ENCODE measurements at regions not wholly inside any gene's neighbourhood (a gene's known extent, or its start where the extent isn't known, plus 50 kb on each side); places are given as distances from the start of the nearest gene placed in this dataset.
"Not testable (repeated sequence)": the region's sequence is repeated elsewhere in the genome, so short reads cannot be mapped to it uniquely, and the experiment has no call there.

DNA sequence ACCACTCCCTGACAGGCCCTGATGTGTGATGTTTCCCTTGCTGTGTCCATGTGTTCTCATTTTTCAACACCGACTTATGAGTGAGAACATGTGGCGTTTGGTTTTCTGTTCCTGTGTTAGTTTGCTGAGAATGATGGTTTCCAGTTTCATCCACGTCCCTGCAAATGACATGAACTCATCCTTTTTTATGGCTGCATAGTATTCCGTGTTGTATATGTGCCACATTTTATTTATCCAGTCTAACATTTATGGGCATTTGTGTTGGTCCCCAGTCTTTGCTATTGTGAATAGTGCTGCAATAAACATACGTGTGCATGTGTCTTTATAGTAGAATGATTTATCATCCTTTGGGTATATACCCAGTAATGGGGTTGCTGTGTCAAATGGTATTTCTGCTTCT is 830.3 kb upstream of the ADGRB3 start:
- intact Hi-C loops (cut with micrococcal nuclease); H3K4me3 Mint-ChIP-seq; H3K27ac Mint-ChIP-seq; H3K36me3 Mint-ChIP-seq (ENCODE audit: low read depth); H3K4me1 Mint-ChIP-seq (ENCODE audit: low read depth); H3K27me3 Mint-ChIP-seq: not testable (repeated sequence)
- peaks cover 34% of the 10 kb centered on the region for H3K9me3 Mint-ChIP-seq

DNA sequence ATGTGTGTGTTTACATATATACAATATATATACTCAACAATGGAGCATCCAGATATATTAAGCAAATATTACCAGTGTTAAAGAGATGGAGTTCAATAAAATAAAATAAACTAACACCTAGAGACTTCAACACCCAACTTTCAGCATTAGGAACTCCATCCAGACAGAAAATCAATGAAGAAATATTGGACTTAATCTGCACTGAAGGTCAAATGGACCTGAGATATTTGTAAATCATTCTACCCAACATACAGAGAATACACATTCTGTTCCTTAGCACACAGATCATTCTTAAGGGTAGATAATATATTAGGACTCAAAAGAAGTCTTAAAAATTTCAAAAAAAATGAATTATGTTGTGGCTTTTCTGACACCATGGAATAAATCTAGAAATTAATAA is 832.3 kb upstream of the ADGRB3 start:
- intact Hi-C loops (cut with micrococcal nuclease): no loop called here
- Mint-ChIP-seq H3K27ac (no peak overlapping the region), H3K4me3 (no peak overlapping the region), H3K36me3 (ENCODE audit: low read depth) (no peaks in the 10 kb centered on the region), H3K9me3 (peaks cover 52% of the 10 kb centered on the region), H3K27me3 (no peaks in the 10 kb centered on the region), H3K4me1 (ENCODE audit: low read depth) (no peaks in the 10 kb centered on the region)

DNA sequence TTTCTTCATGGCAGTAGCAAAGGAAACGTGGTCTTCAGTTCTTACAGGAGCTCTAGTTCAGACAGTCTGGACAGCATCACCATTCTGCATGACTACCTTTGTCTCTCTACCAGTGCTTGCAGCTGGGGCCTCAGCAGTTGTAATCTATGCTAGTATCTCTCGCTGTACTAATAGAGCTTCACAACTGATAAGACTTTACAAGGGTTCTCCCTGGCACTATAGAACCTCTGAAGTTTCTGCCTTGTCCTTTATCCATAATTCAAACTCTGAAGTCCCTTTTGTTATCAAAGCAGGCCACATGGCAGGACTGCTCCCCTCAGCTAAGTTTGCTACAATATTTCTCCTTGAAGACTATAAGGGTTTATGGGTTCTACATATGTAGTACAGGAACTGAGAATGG is 842.1 kb upstream of the ADGRB3 start:
- Mint-ChIP-seq H3K4me1 (ENCODE audit: low read depth) (no peaks in the 10 kb centered on the region), H3K27me3 (no peaks in the 10 kb centered on the region), H3K9me3 (no peaks in the 10 kb centered on the region), H3K36me3 (ENCODE audit: low read depth) (no peaks in the 10 kb centered on the region), H3K27ac (no peak overlapping the region), H3K4me3 (no peak overlapping the region)
- intact Hi-C loops (cut with micrococcal nuclease): no loop called here

DNA sequence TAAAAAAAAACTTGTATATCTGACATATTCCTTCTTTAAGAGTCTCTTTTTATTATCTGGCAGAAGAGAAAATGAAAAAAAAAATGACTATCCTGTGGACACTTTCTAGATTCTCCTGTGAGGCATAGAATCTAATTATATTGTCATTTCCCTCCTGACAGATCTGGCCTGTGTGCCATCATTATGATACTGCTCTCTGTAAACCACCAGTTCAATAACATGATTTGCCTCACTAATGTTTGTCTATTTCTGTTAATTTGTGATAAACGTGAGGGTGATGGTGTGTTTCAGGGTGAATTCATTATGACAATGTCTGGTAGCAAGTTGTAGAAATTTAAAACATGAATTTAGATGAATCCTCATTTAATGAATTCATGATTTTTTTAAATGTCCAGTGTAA is 844.5 kb upstream of the ADGRB3 start:
- no peaks in the 10 kb centered on the region for H3K36me3 Mint-ChIP-seq (ENCODE audit: low read depth)
- H3K9me3 Mint-ChIP-seq: no peaks in the 10 kb centered on the region
- no peaks in the 10 kb centered on the region for H3K27me3 Mint-ChIP-seq
- no peak overlapping the region for H3K27ac Mint-ChIP-seq
- intact Hi-C loops (cut with micrococcal nuclease): no loop called here
- H3K4me1 Mint-ChIP-seq (ENCODE audit: low read depth): no peaks in the 10 kb centered on the region
- H3K4me3 Mint-ChIP-seq: no peak overlapping the region

DNA sequence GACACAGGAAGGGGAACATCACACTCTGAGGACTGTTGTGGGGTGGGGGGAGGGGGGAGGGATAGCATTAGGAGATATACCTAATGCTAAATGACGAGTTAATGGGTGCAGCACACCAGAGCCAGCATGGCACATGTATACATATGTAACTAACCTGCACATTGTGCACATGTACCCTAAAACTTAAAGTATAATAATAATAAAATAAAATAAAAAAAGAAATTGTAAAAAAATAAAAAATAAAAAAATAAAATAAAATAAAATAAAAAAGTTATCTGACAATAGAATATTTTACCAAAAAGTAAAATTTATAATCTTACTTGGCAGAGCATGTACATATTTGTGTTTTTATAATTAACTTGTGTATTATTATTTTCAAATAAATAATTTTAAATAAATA is 848.0 kb upstream of the ADGRB3 start:
- H3K27ac Mint-ChIP-seq; intact Hi-C loops (cut with micrococcal nuclease); H3K27me3 Mint-ChIP-seq; H3K9me3 Mint-ChIP-seq; H3K4me1 Mint-ChIP-seq (ENCODE audit: low read depth); H3K36me3 Mint-ChIP-seq (ENCODE audit: low read depth); H3K4me3 Mint-ChIP-seq: not testable (repeated sequence)

DNA sequence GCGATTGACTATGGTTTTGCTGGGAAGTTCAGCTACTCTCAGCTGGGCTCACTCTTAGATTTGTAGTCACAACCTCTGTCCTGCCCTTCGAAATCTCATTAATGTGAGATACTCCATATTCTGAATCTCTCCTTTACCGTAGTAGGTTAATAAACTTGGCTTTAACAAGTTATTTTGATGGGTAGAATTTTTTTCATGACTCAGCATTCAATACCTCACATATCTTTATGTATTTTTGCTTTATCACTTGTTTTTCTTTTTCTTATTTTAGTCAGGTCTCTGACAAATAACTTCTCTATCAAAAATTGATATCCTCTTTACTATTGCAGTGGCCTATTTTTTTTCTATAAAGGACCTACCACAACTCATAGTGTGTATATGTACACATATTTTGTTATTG is 855.2 kb upstream of the ADGRB3 start:
- H3K4me3 Mint-ChIP-seq: no peak overlapping the region
- H3K27me3 Mint-ChIP-seq: no peaks in the 10 kb centered on the region
- no peak overlapping the region for H3K27ac Mint-ChIP-seq
- H3K9me3 Mint-ChIP-seq: no peaks in the 10 kb centered on the region
- intact Hi-C loops (cut with micrococcal nuclease): no loop called here
- no peaks in the 10 kb centered on the region for H3K36me3 Mint-ChIP-seq (ENCODE audit: low read depth)
- no peaks in the 10 kb centered on the region for H3K4me1 Mint-ChIP-seq (ENCODE audit: low read depth)

DNA sequence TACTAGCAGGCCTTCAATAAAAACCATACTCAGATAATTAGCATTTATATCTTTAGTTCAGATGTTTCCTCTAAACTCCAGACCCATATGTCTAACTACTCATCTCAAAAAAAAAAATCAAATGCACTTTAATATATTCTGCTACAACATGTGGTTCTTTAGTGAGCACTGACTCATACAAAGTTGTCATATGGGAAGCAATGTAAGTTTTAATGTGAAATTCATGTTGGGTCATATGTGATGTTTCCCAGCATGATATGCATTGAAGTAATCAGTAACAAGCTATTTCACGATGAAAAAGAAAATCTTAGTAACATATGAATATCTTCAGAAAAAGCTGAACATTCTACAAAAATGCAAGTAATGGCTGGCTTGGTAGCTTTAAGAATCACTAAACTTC is 859.7 kb upstream of the ADGRB3 start:
- Mint-ChIP-seq H3K9me3 (no peaks in the 10 kb centered on the region), H3K27me3 (no peaks in the 10 kb centered on the region), H3K27ac (no peak overlapping the region), H3K4me3 (no peak overlapping the region), H3K4me1 (ENCODE audit: low read depth) (no peaks in the 10 kb centered on the region), H3K36me3 (ENCODE audit: low read depth) (no peaks in the 10 kb centered on the region)
- intact Hi-C loops (cut with micrococcal nuclease): no loop called here

DNA sequence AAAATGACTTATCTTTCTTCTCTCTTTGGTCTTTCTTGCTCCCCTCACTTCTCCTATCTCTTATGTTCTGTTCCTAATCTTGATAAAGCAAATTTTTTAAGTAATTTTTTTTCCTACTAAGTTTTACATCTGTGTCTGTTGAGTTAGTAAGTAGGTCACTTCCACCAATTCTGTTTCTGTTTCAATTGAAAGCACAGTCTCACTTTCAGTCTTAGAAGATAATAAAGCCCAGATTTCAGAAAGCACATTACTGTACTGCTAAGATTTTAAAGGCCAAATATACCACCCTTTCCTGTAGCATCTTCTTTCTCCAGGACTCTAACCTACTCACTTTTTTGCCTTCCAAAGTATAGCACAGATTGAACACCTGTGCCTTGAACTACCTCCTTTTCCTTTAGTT is 866.1 kb upstream of the ADGRB3 start:
- intact Hi-C loops (cut with micrococcal nuclease): no loop called here
- Mint-ChIP-seq H3K4me1 (ENCODE audit: low read depth) (no peaks in the 10 kb centered on the region), H3K36me3 (ENCODE audit: low read depth) (no peaks in the 10 kb centered on the region), H3K27me3 (no peaks in the 10 kb centered on the region), H3K4me3 (no peak overlapping the region), H3K27ac (no peak overlapping the region), H3K9me3 (no peaks in the 10 kb centered on the region)

DNA sequence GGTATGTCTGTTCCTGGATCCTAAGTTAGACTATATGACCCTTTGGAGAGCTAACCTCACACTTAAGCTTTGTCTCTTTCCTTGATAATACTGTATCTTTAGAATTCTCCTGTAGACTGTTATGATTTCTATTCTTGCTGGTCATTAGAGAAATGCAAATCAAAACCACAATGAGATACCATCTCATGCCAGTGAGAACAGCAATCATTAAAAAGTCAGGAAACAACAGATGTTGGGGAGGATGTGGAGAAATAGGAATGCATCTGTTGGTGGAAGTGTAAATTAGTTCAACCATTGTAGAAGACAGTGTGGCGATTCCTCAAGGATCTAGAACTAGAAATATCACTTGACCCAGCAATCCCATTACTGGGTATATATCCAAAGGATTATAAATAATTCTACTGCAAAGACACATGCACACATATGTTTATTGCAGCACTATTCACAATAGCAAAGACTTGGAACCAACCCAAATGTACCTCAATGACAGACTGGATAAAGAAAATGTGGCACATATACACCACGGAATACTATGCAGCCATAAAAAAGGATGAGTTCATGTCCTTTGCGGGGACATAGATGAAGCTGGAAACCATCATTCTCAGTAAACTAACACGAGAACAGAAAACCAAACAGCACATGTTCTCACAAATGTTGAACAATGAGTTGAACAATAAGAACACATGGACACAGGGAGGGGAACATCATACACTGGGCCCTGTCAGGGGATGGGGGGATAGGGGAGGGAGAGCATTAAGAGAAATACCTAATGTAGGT is 867.8 kb upstream of the ADGRB3 start:
- intact Hi-C loops (cut with micrococcal nuclease); H3K27me3 Mint-ChIP-seq; H3K4me3 Mint-ChIP-seq; H3K36me3 Mint-ChIP-seq (ENCODE audit: low read depth); H3K4me1 Mint-ChIP-seq (ENCODE audit: low read depth); H3K9me3 Mint-ChIP-seq; H3K27ac Mint-ChIP-seq: not testable (repeated sequence)

DNA sequence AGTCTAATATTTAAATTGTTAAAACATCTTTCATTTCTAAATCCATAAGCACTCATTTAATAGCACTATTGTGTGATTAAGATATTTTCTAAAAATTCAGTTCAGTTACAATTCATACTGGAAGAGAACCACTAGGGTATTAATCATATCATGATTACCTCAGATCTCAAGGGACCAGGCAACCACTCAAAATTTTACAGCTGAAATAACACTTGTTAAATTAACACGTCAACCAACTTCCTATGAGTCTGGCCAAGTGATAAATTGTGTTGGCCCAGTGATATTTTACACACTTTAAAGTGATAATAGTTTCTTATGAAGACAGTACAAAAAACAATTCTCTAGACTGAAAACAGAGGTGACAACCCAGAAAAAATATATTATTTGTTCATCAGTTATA is 869.0 kb upstream of the ADGRB3 start:
- H3K4me1 Mint-ChIP-seq (ENCODE audit: low read depth): no peaks in the 10 kb centered on the region
- H3K27me3 Mint-ChIP-seq: no peaks in the 10 kb centered on the region
- peaks cover 10% of the 10 kb centered on the region for H3K9me3 Mint-ChIP-seq
- no peaks in the 10 kb centered on the region for H3K36me3 Mint-ChIP-seq (ENCODE audit: low read depth)
- H3K27ac Mint-ChIP-seq: no peak overlapping the region
- intact Hi-C loops (cut with micrococcal nuclease): no loop called here
- H3K4me3 Mint-ChIP-seq: no peak overlapping the region

DNA sequence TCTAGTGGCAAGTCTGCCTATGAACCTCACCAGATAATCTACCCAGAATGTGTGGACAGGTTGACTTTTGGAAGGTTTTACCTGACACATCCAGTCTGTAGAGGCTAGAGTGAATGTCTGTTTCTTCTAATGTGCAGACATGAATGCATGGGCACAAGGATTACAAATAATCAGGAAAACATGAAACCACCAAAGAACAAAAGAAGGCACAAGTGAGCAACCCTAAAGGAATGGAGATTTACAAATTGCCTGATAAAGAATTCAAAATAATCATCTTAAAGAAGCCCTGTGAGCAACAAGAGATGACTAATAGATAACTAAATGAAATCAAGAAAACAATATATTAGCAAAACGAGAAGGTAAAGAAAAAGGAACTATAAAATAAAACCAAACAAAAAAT is 876.1 kb upstream of the ADGRB3 start:
- intact Hi-C loops (cut with micrococcal nuclease): no loop called here
- Mint-ChIP-seq H3K9me3 (peaks cover 36% of the 10 kb centered on the region), H3K4me1 (ENCODE audit: low read depth) (no peaks in the 10 kb centered on the region), H3K36me3 (ENCODE audit: low read depth) (no peaks in the 10 kb centered on the region), H3K27me3 (no peaks in the 10 kb centered on the region), H3K27ac (no peak overlapping the region), H3K4me3 (no peak overlapping the region)

DNA sequence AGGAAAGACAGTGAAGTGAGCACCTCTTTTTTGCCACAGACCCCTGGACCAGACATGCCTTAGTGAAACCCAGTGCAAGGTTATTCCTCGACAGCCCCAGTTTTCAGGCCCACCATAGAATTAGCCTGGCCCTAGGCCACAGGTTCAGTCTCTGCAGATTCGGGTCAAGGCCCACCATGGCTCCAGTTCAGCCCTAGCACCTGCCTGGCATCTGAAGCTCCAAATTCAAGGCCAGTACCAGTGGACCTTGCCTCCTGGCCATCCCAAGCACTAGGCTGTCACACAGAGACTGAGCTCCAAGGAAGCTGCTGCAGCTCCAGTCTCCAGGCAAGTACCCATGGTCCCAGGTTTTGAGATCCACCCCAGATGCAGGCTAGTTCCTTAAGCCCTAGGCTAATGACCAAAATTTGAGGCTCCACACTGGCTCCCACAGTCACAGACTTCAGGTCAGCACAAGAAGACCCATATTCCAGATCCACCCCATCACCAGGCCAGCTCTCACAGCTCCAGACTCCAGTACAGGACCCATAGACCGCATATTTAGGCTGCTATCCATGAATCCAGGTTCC is 877.5 kb upstream of the ADGRB3 start:
- intact Hi-C loops (cut with micrococcal nuclease): no loop called here
- Mint-ChIP-seq H3K36me3 (ENCODE audit: low read depth) (no peaks in the 10 kb centered on the region), H3K27ac (no peak overlapping the region), H3K9me3 (peaks cover 36% of the 10 kb centered on the region), H3K4me1 (ENCODE audit: low read depth) (no peaks in the 10 kb centered on the region), H3K27me3 (no peaks in the 10 kb centered on the region), H3K4me3 (no peak overlapping the region)

DNA sequence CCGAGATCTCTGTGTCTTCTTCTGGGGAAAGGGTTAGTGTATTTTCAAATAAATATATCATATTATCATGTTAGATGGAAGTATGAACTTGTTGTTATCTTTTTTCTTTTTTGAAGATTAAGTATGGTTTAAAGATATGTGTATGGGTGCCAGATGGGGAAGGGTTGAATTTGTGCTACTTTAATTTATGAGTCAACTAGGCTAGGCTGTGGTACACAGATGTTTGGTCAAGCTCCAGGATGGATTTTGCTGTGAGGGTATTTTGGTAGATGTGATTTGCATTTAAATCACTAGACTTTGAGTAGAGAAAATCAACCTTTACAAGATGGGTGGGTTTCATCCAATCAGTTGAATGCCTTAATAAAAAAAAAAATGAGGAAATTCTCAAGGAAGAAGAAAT is 886.6 kb upstream of the ADGRB3 start:
- no peak overlapping the region for H3K27ac Mint-ChIP-seq
- no peaks in the 10 kb centered on the region for H3K4me1 Mint-ChIP-seq (ENCODE audit: low read depth)
- intact Hi-C loops (cut with micrococcal nuclease): no loop called here
- H3K27me3 Mint-ChIP-seq: no peaks in the 10 kb centered on the region
- no peaks in the 10 kb centered on the region for H3K36me3 Mint-ChIP-seq (ENCODE audit: low read depth)
- peaks cover 25% of the 10 kb centered on the region for H3K9me3 Mint-ChIP-seq
- no peak overlapping the region for H3K4me3 Mint-ChIP-seq

DNA sequence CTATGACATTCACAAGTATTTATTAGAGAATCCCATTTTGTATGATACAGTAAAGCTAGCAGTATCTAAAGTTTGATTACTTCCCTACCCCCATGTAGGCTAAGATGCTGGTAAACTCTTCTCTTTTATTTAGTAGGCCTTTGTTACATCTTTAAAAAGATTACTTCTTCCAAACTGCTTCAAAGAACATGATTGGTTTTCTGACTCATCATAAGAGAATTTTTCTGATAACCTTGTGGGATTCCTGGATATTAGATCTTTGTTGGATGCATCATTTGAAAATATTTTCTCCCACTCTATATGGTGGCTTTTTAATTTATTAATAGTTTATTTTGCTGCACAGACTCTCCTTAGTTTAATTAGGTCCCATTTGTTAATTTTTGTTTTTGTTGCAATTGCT is 898.3 kb upstream of the ADGRB3 start:
- intact Hi-C loops (cut with micrococcal nuclease): no loop called here
- no peaks in the 10 kb centered on the region for H3K4me1 Mint-ChIP-seq (ENCODE audit: low read depth)
- peaks cover 41% of the 10 kb centered on the region for H3K9me3 Mint-ChIP-seq
- H3K27me3 Mint-ChIP-seq: no peaks in the 10 kb centered on the region
- no peak overlapping the region for H3K4me3 Mint-ChIP-seq
- no peaks in the 10 kb centered on the region for H3K36me3 Mint-ChIP-seq (ENCODE audit: low read depth)
- H3K27ac Mint-ChIP-seq: no peak overlapping the region

DNA sequence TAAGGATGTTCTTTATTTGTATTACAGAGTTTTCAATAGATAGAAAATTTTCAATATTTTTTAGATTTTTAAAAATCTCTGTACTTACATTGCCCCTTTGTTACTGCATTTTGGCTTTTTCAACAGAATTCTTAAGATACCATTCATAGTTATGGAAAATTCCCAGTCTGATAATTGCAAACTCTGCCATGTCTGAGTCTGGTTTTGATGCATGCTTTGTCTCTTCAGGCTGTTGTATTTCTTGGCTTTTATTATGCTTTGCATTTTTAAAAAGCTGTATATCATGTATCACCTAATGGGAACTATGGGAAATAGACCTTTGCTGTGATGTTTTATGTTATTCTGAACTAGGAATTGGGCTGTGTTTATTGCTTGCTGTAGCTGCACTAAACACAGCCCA is 898.9 kb upstream of the ADGRB3 start:
- Mint-ChIP-seq H3K27me3 (no peaks in the 10 kb centered on the region), H3K4me1 (ENCODE audit: low read depth) (no peaks in the 10 kb centered on the region), H3K36me3 (ENCODE audit: low read depth) (no peaks in the 10 kb centered on the region), H3K27ac (no peak overlapping the region), H3K4me3 (no peak overlapping the region), H3K9me3 (peaks cover 47% of the 10 kb centered on the region)
- intact Hi-C loops (cut with micrococcal nuclease): no loop called here
